ENCODE measurements at regions not wholly inside any gene's neighbourhood (a gene's known extent, or its start where the extent isn't known, plus 50 kb on each side); places are given as distances from the start of the nearest gene placed in this dataset.

DNA sequence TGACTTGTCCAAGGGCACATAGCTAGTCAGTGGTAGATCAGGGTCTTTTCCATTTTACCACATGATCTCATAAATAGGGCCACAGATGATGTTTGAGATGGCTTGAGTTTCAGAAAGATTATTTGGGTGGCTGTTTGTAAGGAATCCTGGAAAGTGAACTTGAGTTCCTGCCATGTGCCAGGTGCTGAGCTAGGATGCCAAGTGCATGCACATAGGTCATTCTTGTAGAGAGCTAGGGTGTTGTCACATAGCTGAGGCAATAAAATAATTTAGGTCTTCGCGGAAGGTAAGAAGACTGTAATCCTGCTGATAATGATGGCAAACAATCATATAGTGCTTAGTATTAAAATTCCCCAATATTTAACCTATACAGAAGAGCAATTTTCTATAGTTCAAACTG lies 1162.6 kb upstream of the TENM4 start:
- DNase-seq (ENCODE audit: low spot score), result no peak

- DNase-seq (ENCODE audit: low spot score), result no peak
These were observed 1158.1 kb upstream of the TENM4 start for GRCh38 chr11:80598905-80599304.

GRCh38 chr11:80596291-80596810 lies 1155.5 kb upstream of the TENM4 start:
- DNase-seq (ENCODE audit: low spot score), result no peak

DNA sequence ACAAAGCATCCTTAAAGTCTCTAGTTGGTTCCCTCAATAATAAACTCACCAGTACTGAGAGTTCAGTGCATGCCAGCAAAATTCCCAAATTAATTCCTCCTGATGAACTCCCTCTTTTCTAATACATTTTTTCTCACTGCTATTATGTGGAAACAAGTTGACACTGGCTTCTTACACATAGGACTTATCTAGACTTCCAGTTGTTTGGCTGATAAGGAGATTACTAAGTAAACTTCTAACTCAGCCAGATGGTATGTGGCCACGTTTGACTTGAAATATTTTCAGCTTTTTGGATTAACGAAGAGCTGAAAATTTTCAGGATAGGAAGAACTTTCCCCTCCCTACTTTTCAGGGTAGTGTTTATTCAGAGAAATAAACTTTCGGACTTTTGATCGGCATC lies 1154.2 kb upstream of the TENM4 start:
- DNase-seq (ENCODE audit: low spot score), result no peak

GRCh38 chr11:80593648-80594374 lies 1153.0 kb upstream of the TENM4 start:
- peak; percentile 77 for DNase-seq (ENCODE audit: low spot score)

DNA sequence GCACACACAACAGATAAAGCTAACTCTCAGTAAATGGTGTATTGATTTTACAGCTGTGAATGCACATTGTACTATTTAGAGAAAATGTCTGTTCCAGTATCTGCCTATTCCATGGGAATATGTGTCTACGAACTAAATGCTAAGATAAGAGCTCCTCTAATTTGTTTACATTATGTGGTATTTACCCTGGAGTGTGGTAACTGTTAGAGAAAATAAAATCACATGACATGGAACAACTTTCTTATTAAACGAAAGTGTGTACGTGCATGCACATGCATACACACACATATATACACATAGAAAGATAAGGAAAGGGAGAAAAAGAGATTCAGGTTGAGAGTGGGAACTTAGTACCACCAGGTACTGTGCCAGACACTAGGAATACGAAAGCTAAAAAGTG lies 1151.7 kb upstream of the TENM4 start:
- no peak for DNase-seq (ENCODE audit: low spot score)

DNA sequence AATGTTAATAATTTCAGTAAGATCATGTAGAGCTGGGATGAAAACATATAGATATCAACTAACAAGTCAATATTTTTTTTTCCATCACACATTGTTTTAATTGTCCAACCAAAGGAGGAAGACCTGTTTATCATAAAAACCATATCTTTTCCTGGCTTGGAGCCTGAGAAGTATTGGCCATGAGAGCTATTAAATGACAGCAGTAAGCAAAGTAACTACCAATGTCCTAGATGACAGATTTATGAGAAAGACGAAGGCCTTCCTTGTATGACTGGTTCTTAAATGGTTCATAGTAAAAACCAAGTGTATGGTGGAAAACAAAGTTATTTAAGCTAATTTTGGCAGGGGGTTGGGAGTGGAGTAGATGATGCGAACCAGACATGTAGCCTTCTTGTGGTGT lies 1147.1 kb upstream of the TENM4 start:
- no peak for DNase-seq (ENCODE audit: low spot score)

- no peak for DNase-seq (ENCODE audit: low spot score)
These were observed 1145.6 kb upstream of the TENM4 start for GRCh38 chr11:80586464-80586863.

- DNase-seq (ENCODE audit: low spot score), result no peak
These were observed 1143.8 kb upstream of the TENM4 start for GRCh38 chr11:80584661-80585060.

DNA sequence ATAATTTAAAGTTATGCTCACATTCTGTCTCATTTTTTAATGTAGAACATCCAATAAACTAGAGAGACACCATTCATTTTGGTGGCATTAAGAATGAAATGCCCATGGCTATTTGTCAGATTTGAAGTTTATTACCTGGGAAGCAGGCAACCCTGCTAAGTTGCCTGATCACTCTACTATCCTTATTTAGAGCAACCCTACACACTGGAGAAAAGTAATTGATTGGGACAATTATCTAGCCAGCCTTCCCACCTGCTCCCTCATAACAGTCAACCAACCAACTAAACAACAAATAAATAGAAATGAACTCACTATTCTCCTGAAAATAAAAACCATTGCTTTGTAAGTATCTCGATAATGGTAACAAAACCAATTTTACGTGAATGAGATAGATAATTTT lies 1129.0 kb upstream of the TENM4 start:
- DNase-seq (ENCODE audit: low spot score), result no peak

DNA sequence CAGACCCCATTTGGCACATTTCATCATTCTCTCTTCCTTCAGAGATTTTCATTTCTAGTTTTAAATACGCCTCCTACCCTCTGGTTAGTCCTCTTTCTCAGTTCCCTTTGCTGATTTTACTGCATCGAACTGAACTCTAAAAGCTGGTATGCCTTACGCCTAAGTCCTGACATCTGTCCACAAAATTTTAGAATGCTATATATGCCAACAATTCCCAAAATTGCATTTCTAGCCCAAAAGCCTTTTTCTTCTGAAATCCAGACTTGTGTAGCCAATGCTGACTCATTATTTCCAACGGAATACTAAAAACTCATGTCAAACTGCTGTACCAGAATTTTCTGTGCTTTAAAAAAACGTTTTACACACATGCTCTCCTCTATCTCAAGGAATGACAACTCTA lies 1124.4 kb upstream of the TENM4 start:
- DNase-seq (ENCODE audit: low spot score), result no peak

- no peak for DNase-seq (ENCODE audit: low spot score)
These were observed 1121.8 kb upstream of the TENM4 start for GRCh38 chr11:80562523-80563125.

GRCh38 chr11:80559942-80560341 lies 1119.1 kb upstream of the TENM4 start:
- no peak for DNase-seq (ENCODE audit: low spot score)

DNA sequence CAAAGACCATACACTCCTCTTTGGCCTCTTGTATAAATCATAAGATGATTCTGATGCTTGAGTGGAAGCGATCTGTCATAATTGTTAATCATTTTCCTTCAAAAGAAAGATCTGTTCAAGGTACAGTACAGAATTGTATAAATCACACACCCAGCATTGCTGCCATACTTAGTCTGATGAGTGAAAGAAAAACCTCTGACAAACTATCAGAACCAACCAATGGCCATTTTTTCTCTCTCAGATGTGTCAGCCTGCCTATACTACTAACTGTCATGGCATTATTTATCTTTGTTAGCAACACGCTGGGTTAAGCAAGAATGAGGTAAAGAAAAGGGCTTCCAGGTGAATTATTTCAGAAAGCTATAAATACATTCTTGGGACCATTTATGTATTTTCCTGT lies 1112.7 kb upstream of the TENM4 start:
- DNase-seq (ENCODE audit: low spot score), result no peak

DNA sequence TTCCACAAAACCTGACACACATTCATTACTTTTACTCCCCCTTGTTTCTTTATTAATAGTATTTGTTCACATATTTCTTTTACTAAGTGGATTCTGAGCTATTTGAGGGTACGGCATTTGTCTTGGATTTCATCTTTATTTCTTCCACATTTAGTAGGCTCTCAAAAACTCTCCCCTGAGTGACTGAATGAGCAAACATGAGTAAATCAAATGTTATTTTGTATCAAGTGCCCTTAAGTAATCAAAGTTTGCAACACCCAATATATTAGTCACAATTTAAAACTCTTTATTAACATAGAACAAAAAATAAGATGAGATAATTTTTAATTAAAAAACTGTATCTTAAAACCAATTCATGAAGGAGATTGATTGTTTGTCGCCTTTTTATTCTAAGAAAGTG lies 1101.9 kb upstream of the TENM4 start:
- DNase-seq (ENCODE audit: low spot score), result no peak

DNA sequence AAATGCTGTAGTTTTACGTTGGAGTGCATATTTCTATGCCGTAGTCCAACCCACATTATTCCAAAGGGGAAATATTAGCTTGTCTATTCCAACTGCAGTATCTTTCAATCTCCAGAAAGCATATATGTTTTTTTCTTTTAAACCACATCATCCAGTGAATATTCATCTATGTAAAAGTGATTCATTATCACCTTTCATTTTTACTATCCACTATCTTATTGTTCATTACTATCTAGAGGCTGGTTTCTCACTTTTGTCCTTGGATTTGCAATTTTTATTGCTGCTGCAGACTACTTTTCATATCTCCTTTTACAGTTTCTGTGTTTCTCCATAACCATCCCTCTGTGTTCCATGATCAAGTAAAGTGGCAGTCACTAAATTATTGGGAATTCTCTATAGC lies 1097.2 kb upstream of the TENM4 start:
- no peak for DNase-seq (ENCODE audit: low spot score)

DNA sequence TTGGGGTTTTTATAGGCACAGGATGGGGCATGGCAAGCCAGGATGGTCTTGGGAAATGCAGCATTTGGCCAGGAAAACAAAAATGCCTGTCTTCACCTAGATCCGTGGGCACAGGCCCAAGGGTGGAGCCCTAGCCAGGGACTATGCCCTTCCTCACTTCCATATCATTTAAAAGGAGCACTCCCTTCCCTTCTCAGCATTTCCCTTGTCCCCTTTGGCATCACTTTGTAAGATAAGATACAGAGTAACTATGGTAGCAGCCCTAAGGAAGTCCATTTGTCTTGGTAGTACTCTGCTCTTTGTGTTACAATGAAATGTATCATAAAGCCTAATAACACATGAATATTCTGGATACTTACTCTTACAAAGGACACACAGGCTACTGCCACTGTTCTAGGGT lies 1092.6 kb upstream of the TENM4 start:
- no peak for DNase-seq (ENCODE audit: low spot score)

- no peak for DNase-seq (ENCODE audit: low spot score)
These were observed 1091.9 kb upstream of the TENM4 start for GRCh38 chr11:80532633-80533232.

DNA sequence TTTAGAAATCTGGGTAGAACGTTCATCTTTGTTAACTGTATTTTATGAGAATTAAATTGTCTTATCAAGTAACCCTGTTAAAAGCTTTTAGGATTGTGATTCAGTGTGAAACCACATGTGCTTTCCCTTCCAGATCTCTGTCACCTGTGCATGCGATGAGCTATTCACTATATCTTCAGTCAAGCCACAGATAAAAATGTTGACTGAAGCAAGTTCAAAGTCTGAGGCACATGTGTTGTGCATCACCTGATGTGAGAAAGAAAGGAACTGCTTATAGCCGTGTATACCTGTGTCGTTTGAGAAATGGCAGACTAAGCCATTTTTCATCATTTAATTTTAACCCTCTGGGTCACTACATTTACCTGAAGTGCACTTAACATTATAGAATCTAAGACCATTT lies 1088.9 kb upstream of the TENM4 start:
- no peak for DNase-seq (ENCODE audit: low spot score)

- DNase-seq (ENCODE audit: low spot score), result no peak
These were observed 1085.0 kb upstream of the TENM4 start for GRCh38 chr11:80525663-80526405.

DNA sequence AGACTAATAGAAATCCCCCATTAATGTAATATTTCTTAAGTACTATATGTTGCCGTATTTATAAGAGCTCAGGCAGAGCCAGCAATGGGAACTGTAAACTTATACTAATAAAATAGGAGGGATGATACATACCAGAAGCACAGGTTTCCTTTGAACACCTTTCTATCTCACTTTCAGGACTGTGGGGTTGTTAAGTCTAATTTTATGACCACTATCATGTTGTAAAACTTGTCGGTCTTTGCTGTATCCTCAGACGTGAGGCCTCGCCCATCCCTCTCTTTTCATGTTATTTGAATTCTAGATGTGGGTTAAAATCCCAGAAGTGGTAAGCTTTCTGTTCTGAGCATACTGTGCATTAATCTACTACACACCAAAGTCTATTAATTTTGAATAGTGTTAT lies 1083.5 kb upstream of the TENM4 start:
- DNase-seq (ENCODE audit: low spot score), result no peak

- DNase-seq (ENCODE audit: low spot score), result no peak
These were observed 1082.2 kb upstream of the TENM4 start for GRCh38 chr11:80523057-80523456.

- DNase-seq (ENCODE audit: low spot score), result no peak
These were observed 1080.8 kb upstream of the TENM4 start for GRCh38 chr11:80521592-80521991.
